Transverse colon (tissue), 4 donors: ENCODE measurements at regions not wholly inside any gene's neighbourhood (a gene's known extent, or its start where the extent isn't known, plus 50 kb on each side); places are given as distances from the start of the nearest gene placed in this dataset.

Experiments used
- DNase-seq: peaks from one replicate; pipeline ENCODE4 v3.0.0-alpha.2; 2019
- H3K27ac ChIP-seq, 4 donors: fragments of 200-600 bp; sonication (generic); 2 replicates each; pipeline ENCODE4 v1.5.1; 2016 to 2018; ENCODE audit warnings: inconsistent platforms in 4 of 4
- H3K27me3 ChIP-seq: fragments of 200-600 bp; sonication (generic); 2 replicates; pipeline ENCODE4 v1.5.1; 2017; ENCODE audit warnings: inconsistent platforms
- H3K36me3 ChIP-seq, 4 donors: fragments of 200-600 bp; sonication (generic); 2 replicates each; pipeline ENCODE4 v1.5.1; 2017 to 2019; ENCODE audit warnings: inconsistent platforms in 4 of 4
- H3K4me1 ChIP-seq, 4 donors: fragments of 200-600 bp; sonication (generic); 2 replicates each; pipeline ENCODE4 v1.5.1; 2017 to 2020; ENCODE audit warnings: inconsistent platforms in 4 of 4
- H3K4me3 ChIP-seq, 4 donors: fragments of 200-600 bp; sonication (generic); 1 replicate in 1 of 4; 2 replicates in 3 of 4; pipeline versions ENCODE4 v1.5.1 to v1.6.1; 2017 to 2019; ENCODE audit warnings: inconsistent platforms in 4 of 4
- H3K9me3 ChIP-seq, 2 donors: fragments of 200-600 bp; sonication (generic); 2 replicates each; pipeline ENCODE4 v1.5.1; 2017 to 2019; ENCODE audit warnings: inconsistent platforms in 2 of 2
- EP300 ChIP-seq: sonication (generic); formaldehyde crosslinking; IDR thresholded peaks from one replicate; pipeline ENCODE4 v1.6.1; 2017; ENCODE audit warnings: antibody characterized with exemption, low read depth
- POLR2A ChIP-seq: fragments of 450-650 bp; IDR thresholded peaks from one replicate; pipeline ENCODE4 v1.6.1; 2016; ENCODE audit warnings: antibody characterized with exemption, mild to moderate bottlenecking, moderate library complexity
- POLR2AphosphoS5 ChIP-seq, 3 donors: sonication (generic); formaldehyde crosslinking; IDR thresholded peaks; one replicate each; pipeline ENCODE4 v1.6.1; 2016; ENCODE audit warnings: antibody characterized with exemption in 3 of 3
- WGBS, 2 donors: methylation state at CpG; one replicate each; pipeline ENCODE4 v1.1.5; 2018; ENCODE audit warnings: low coverage in 1 of 2; 5-methylcytosine and 5-hydroxymethylcytosine counted together
- in situ Hi-C, 4 donors: fragments of 200-750 bp; cut with MboI; loops; one replicate each; pipeline versions ENCODE4 v1.15.0 to v1.15.1; 2017; ENCODE audit warnings: low sequenced_read_pairs in 3 of 4, low pct_ligation_motif_present in 1 of 4, low pct_unique_long_range_greater_than_20kb in 1 of 4
- intact Hi-C: fragments of 100-400 bp; cut with DNase I; formaldehyde crosslinking; loops from one replicate; pipeline ENCODE4 v1.15.1; 2023; ENCODE audit warnings: low total_unique reads
- TF ChIP-seq, protein P1 (sequence below), 5 experiments: fragments of 200-600 bp in 3 of 5; fragments of 450-650 bp in 2 of 5; sonication (generic) in 3 of 5; IDR thresholded peaks; 1 replicate in 2 of 5; 2 replicates in 3 of 5; pipeline ENCODE4 v1.5.1; 2016 to 2017; ENCODE audit warnings: antibody characterized with exemption in 5 of 5, inconsistent platforms in 3 of 5, mild to moderate bottlenecking in 2 of 5, moderate library complexity in 1 of 5

DNA sequence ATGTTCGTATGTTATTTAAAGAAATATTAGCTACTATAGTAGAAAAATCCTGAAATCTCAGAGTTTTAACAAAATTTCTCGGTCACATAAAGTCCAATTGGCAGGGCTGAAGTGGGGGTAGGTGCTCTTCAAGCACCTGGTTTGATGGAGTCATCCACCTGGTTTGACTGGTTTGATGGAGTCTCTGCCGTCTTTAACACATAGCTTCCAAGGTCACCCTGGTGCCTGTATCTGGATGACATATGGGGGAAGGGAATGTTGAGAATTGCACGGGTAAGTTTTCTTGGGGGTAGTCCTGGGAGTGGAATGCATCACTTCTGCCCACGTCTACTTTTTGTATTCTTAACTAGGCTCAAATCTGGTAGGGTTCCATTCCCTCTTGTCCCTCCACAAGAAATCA lies 351.2 kb downstream of the SH3GL2 start:
- 78 to 90% methylated on average over 3 to 5 of the region's 5 CpGs for whole genome bisulfite sequencing, 2 donors

GRCh38 chr9:17936365-17936764 lies 357.5 kb downstream of the SH3GL2 start:
- in situ Hi-C loops = no loop called here
- Histone ChIP-seq H3K9me3 (no peaks in the 10 kb centered on the region), H3K36me3 (no peaks in the 10 kb centered on the region), H3K27me3 (no peaks in the 10 kb centered on the region), H3K27ac (no peak overlapping the region), H3K4me3 (no peak overlapping the region), H3K4me1 (peaks cover 0 to 3% (median 0%) of the 10 kb centered on the region in 4 donors)
- DNase-seq = peak; percentile 34
- intact Hi-C loops = no loop called here
- TF ChIP-seq POLR2A = no peak
- TF ChIP-seq, protein P1, sequence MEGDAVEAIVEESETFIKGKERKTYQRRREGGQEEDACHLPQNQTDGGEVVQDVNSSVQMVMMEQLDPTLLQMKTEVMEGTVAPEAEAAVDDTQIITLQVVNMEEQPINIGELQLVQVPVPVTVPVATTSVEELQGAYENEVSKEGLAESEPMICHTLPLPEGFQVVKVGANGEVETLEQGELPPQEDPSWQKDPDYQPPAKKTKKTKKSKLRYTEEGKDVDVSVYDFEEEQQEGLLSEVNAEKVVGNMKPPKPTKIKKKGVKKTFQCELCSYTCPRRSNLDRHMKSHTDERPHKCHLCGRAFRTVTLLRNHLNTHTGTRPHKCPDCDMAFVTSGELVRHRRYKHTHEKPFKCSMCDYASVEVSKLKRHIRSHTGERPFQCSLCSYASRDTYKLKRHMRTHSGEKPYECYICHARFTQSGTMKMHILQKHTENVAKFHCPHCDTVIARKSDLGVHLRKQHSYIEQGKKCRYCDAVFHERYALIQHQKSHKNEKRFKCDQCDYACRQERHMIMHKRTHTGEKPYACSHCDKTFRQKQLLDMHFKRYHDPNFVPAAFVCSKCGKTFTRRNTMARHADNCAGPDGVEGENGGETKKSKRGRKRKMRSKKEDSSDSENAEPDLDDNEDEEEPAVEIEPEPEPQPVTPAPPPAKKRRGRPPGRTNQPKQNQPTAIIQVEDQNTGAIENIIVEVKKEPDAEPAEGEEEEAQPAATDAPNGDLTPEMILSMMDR (IDR thresholded peaks at IDR 0.05) = no peak
- no peak for TF ChIP-seq POLR2AphosphoS5 (IDR thresholded peaks at IDR 0.05)
- no peak for TF ChIP-seq EP300
- WGBS, 2 donors = 70 to 100% methylated on average over 3 to 7 of the region's 7 CpGs

More for the DNA sequence above, 351.2 kb downstream of the SH3GL2 start:
- intact Hi-C loops (no loop called here), in situ Hi-C loops (no loop called here)
- H3K4me3 ChIP-seq = no peak overlapping the region
- H3K27me3 ChIP-seq = no peaks in the 10 kb centered on the region
- no peak for TF ChIP-seq EP300
- TF ChIP-seq, protein P1 (IDR thresholded peaks at IDR 0.05) = no peak
- TF ChIP-seq POLR2AphosphoS5 (IDR thresholded peaks at IDR 0.05) = no peak
- TF ChIP-seq POLR2A = no peak
- H3K9me3 ChIP-seq = no peaks in the 10 kb centered on the region
- DNase-seq = no peak
- no peaks in the 10 kb centered on the region for H3K4me1 ChIP-seq
- H3K27ac ChIP-seq = no peak overlapping the region
- H3K36me3 ChIP-seq = no peaks in the 10 kb centered on the region

- Histone ChIP-seq H3K27me3 (no peaks in the 10 kb centered on the region), H3K9me3 (no peaks in the 10 kb centered on the region), H3K4me3 (no peak overlapping the region), H3K36me3 (no peaks in the 10 kb centered on the region), H3K4me1 (peaks cover 0 to 3% (median 0%) of the 10 kb centered on the region in 4 donors), H3K27ac (no peak overlapping the region)
- 67 to 81% methylated on average over 6 to 8 of the region's 8 CpGs for WGBS, 2 donors
- intact Hi-C loops = no loop called here
- in situ Hi-C loops = no loop called here
- no peak for DNase-seq
- TF ChIP-seq, protein P1 (IDR thresholded peaks at IDR 0.05) = no peak
- no peak for TF ChIP-seq POLR2AphosphoS5 (IDR thresholded peaks at IDR 0.05)
- TF ChIP-seq EP300 = no peak
- no peak for TF ChIP-seq POLR2A
Measured at GRCh38 chr9:17938035-17938655, 359.3 kb downstream of the SH3GL2 start.

- no peak for TF ChIP-seq POLR2AphosphoS5 (IDR thresholded peaks at IDR 0.05)
- TF ChIP-seq EP300 = no peak
- TF ChIP-seq, protein P1 (IDR thresholded peaks at IDR 0.05) = no peak
- no peak for TF ChIP-seq POLR2A
- in situ Hi-C loops = no loop called here
- 90 to 100% methylated on average over 1 of the region's 1 CpG for WGBS, 2 donors
- Histone ChIP-seq H3K27ac (no peak overlapping the region), H3K4me3 (no peak overlapping the region), H3K36me3 (no peaks in the 10 kb centered on the region), H3K4me1 (no peaks in the 10 kb centered on the region), H3K27me3 (no peaks in the 10 kb centered on the region), H3K9me3 (peaks cover 0 to 3% of the 10 kb centered on the region in 2 donors)
- peak; percentile 19 for DNase-seq
- intact Hi-C loops = no loop called here
Measured at GRCh38 chr9:17942498-17942897, 363.6 kb downstream of the SH3GL2 start.
